ENCODE measurements at regions not wholly inside any gene's neighbourhood (a gene's known extent, or its start where the extent isn't known, plus 50 kb on each side); places are given as distances from the start of the nearest gene placed in this dataset.

GRCh38 chr5:120738568-120738967 lies 274.5 kb downstream of the PRR16 start:
- ATAC-seq (no peak), DNase-seq (ENCODE audit: low spot score) (no peak)

GRCh38 chr5:120740989-120741388 lies 276.9 kb downstream of the PRR16 start:
- ATAC-seq (no peak), DNase-seq (ENCODE audit: low spot score) (no peak)

- ATAC-seq: no peak
- DNase-seq (ENCODE audit: low spot score): no peak
These were observed 284.4 kb downstream of the PRR16 start for GRCh38 chr5:120748474-120748873.

- no peak for ATAC-seq
- no peak for DNase-seq (ENCODE audit: low spot score)
These were observed 285.6 kb downstream of the PRR16 start for GRCh38 chr5:120749737-120750136.

- no peak for DNase-seq (ENCODE audit: low spot score)
- ATAC-seq: no peak
These were observed 295.5 kb downstream of the PRR16 start for GRCh38 chr5:120759587-120759986.

- DNase-seq (ENCODE audit: low spot score) (no peak), ATAC-seq (no peak)
These were observed 297.9 kb downstream of the PRR16 start for GRCh38 chr5:120761986-120762385.

- DNase-seq (ENCODE audit: low spot score): no peak
- ATAC-seq: no peak
These were observed 301.1 kb downstream of the PRR16 start for GRCh38 chr5:120765189-120765588.

GRCh38 chr5:120767178-120767820 lies 303.2 kb downstream of the PRR16 start:
- ATAC-seq (no peak), DNase-seq (ENCODE audit: low spot score) (no peak)

- DNase-seq (ENCODE audit: low spot score): no peak
- no peak for ATAC-seq
These were observed 305.3 kb downstream of the PRR16 start for GRCh38 chr5:120769312-120769872.

- ATAC-seq (no peak), DNase-seq (ENCODE audit: low spot score) (no peak)
These were observed 307.1 kb downstream of the PRR16 start for GRCh38 chr5:120771202-120771601.

GRCh38 chr5:120778491-120779484 lies 314.7 kb downstream of the PRR16 start:
- no peak for DNase-seq (ENCODE audit: low spot score)
- ATAC-seq: no peak

GRCh38 chr5:120779674-120780073 lies 315.6 kb downstream of the PRR16 start:
- no peak for ATAC-seq
- DNase-seq (ENCODE audit: low spot score): no peak

- DNase-seq (ENCODE audit: low spot score) (no peak), ATAC-seq (no peak)
These were observed 324.4 kb downstream of the PRR16 start for GRCh38 chr5:120788481-120788880.

GRCh38 chr5:120789918-120790317 lies 325.8 kb downstream of the PRR16 start:
- ATAC-seq (no peak), DNase-seq (ENCODE audit: low spot score) (no peak)

- ATAC-seq (no peak), DNase-seq (ENCODE audit: low spot score) (no peak)
These were observed 326.2 kb downstream of the PRR16 start for GRCh38 chr5:120790339-120790738.

GRCh38 chr5:120792477-120792876 lies 328.4 kb downstream of the PRR16 start:
- ATAC-seq: no peak
- DNase-seq (ENCODE audit: low spot score): no peak

- no peak for DNase-seq (ENCODE audit: low spot score)
- no peak for ATAC-seq
These were observed 330.0 kb downstream of the PRR16 start for GRCh38 chr5:120794121-120794520.

GRCh38 chr5:120803282-120803681 lies 339.2 kb downstream of the PRR16 start:
- DNase-seq (ENCODE audit: low spot score) (no peak), ATAC-seq (no peak)

GRCh38 chr5:120805131-120805530 lies 341.0 kb downstream of the PRR16 start:
- DNase-seq (ENCODE audit: low spot score): no peak
- no peak for ATAC-seq

- ATAC-seq (no peak), DNase-seq (ENCODE audit: low spot score) (no peak)
These were observed 342.1 kb downstream of the PRR16 start for GRCh38 chr5:120806202-120806601.

GRCh38 chr5:120808135-120808534 lies 344.0 kb downstream of the PRR16 start:
- DNase-seq (ENCODE audit: low spot score) (no peak), ATAC-seq (no peak)

GRCh38 chr5:120808606-120809005 lies 344.5 kb downstream of the PRR16 start:
- DNase-seq (ENCODE audit: low spot score) (no peak), ATAC-seq (no peak)
